ENCODE measurements at regions not wholly inside any gene's neighbourhood (a gene's known extent, or its start where the extent isn't known, plus 50 kb on each side); places are given as distances from the start of the nearest gene placed in this dataset.

GRCh38 chr6:134453792-134454510 is 136.0 kb upstream of the SGK1 start:
- no peak for TF ChIP-seq EZH2 (IDR thresholded peaks at IDR 0.05; ENCODE audit: low read length, missing control alignments)
- no peak for TF ChIP-seq CTCF (conservative IDR thresholded peaks at IDR 0.05 in 1 of 2, IDR thresholded peaks at IDR 0.05 in 1 of 2; ENCODE audit: low read depth in 1 of 2, low read length in 2 of 2)
- H3K9me3 ChIP-seq (ENCODE audit: control insufficient read depth, insufficient read depth, low read depth, low read length) = no peaks in the 10 kb centered on the region
- H4K20me1 ChIP-seq (ENCODE audit: control insufficient read depth, extremely low read depth, insufficient read depth, low read length) = no peaks in the 10 kb centered on the region
- H3K4me2 ChIP-seq (ENCODE audit: extremely low read depth, insufficient read depth, low read length) = no peak overlapping the region
- H2AFZ ChIP-seq (ENCODE audit: low read length) = no peak overlapping the region
- H3K27me3 ChIP-seq (ENCODE audit: control insufficient read depth, insufficient read depth, low read length) = no peaks in the 10 kb centered on the region
- no peak for DNase-seq (ENCODE audit: low read depth in 2 of 2)
- no peak overlapping the region for H3K9ac ChIP-seq (ENCODE audit: insufficient read depth, low read length)
- no peaks in the 10 kb centered on the region for H3K36me3 ChIP-seq (ENCODE audit: control insufficient read depth, insufficient read depth, low read length)
- H3K4me1 ChIP-seq (ENCODE audit: control insufficient read depth, extremely low read depth, insufficient read depth, low read length) = peaks cover 7% of the 10 kb centered on the region
- no peaks in the 10 kb centered on the region for H3K79me2 ChIP-seq (ENCODE audit: control insufficient read depth, insufficient read depth, low read length)
- no peak overlapping the region for H3K4me3 ChIP-seq (replicated peaks in 1 of 4; ENCODE audit: control extremely low read depth in 1 of 4, insufficient read depth in 1 of 4, low read depth in 3 of 4, low read length in 4 of 4)
- no peak overlapping the region for H3K27ac ChIP-seq (ENCODE audit: insufficient read depth, low read length)

GRCh38 chr6:134452906-134453305 is 135.0 kb upstream of the SGK1 start:
- no peaks in the 10 kb centered on the region for H3K9me3 ChIP-seq (ENCODE audit: control insufficient read depth, insufficient read depth, low read depth, low read length)
- no peaks in the 10 kb centered on the region for H3K36me3 ChIP-seq (ENCODE audit: control insufficient read depth, insufficient read depth, low read length)
- no peak overlapping the region for H3K4me2 ChIP-seq (ENCODE audit: extremely low read depth, insufficient read depth, low read length)
- peaks cover 7% of the 10 kb centered on the region for H3K4me1 ChIP-seq (ENCODE audit: control insufficient read depth, extremely low read depth, insufficient read depth, low read length)
- no peak overlapping the region for H3K9ac ChIP-seq (ENCODE audit: insufficient read depth, low read length)
- peak in 1 of 2 donors; percentile 31 for DNase-seq (ENCODE audit: low read depth in 2 of 2)
- no peaks in the 10 kb centered on the region for H3K27me3 ChIP-seq (ENCODE audit: control insufficient read depth, insufficient read depth, low read length)
- no peak overlapping the region for H3K27ac ChIP-seq (ENCODE audit: insufficient read depth, low read length)
- H3K79me2 ChIP-seq (ENCODE audit: control insufficient read depth, insufficient read depth, low read length) = no peaks in the 10 kb centered on the region
- no peak overlapping the region for H3K4me3 ChIP-seq (replicated peaks in 1 of 4; ENCODE audit: control extremely low read depth in 1 of 4, insufficient read depth in 1 of 4, low read depth in 3 of 4, low read length in 4 of 4)
- H2AFZ ChIP-seq (ENCODE audit: low read length) = no peak overlapping the region
- TF ChIP-seq EZH2 (IDR thresholded peaks at IDR 0.05; ENCODE audit: low read length, missing control alignments) = no peak
- TF ChIP-seq CTCF (conservative IDR thresholded peaks at IDR 0.05 in 1 of 2, IDR thresholded peaks at IDR 0.05 in 1 of 2; ENCODE audit: low read depth in 1 of 2, low read length in 2 of 2) = no peak
- H4K20me1 ChIP-seq (ENCODE audit: control insufficient read depth, extremely low read depth, insufficient read depth, low read length) = no peaks in the 10 kb centered on the region

GRCh38 chr6:134451529-134451928 is 133.6 kb upstream of the SGK1 start:
- Histone ChIP-seq H3K36me3 (ENCODE audit: control insufficient read depth, insufficient read depth, low read length) (no peaks in the 10 kb centered on the region), H2AFZ (ENCODE audit: low read length) (no peak overlapping the region), H3K4me1 (ENCODE audit: control insufficient read depth, extremely low read depth, insufficient read depth, low read length) (peaks cover 10% of the 10 kb centered on the region), H3K9ac (ENCODE audit: insufficient read depth, low read length) (no peak overlapping the region), H3K27me3 (ENCODE audit: control insufficient read depth, insufficient read depth, low read length) (no peaks in the 10 kb centered on the region), H3K9me3 (ENCODE audit: control insufficient read depth, insufficient read depth, low read depth, low read length) (no peaks in the 10 kb centered on the region), H3K4me2 (ENCODE audit: extremely low read depth, insufficient read depth, low read length) (no peak overlapping the region), H3K4me3 (replicated peaks in 1 of 4; ENCODE audit: control extremely low read depth in 1 of 4, insufficient read depth in 1 of 4, low read depth in 3 of 4, low read length in 4 of 4) (no peak overlapping the region), H3K79me2 (ENCODE audit: control insufficient read depth, insufficient read depth, low read length) (no peaks in the 10 kb centered on the region), H3K27ac (ENCODE audit: insufficient read depth, low read length) (no peak overlapping the region), H4K20me1 (ENCODE audit: control insufficient read depth, extremely low read depth, insufficient read depth, low read length) (no peaks in the 10 kb centered on the region)
- TF ChIP-seq CTCF (conservative IDR thresholded peaks at IDR 0.05 in 1 of 2, IDR thresholded peaks at IDR 0.05 in 1 of 2; ENCODE audit: low read depth in 1 of 2, low read length in 2 of 2) = no peak
- TF ChIP-seq EZH2 (IDR thresholded peaks at IDR 0.05; ENCODE audit: low read length, missing control alignments) = no peak
- DNase-seq (ENCODE audit: low read depth in 2 of 2) = no peak
